ENCODE measurements at regions not wholly inside any gene's neighbourhood (a gene's known extent, or its start where the extent isn't known, plus 50 kb on each side); places are given as distances from the start of the nearest gene placed in this dataset.
"Not testable (repeated sequence)": the region's sequence is repeated elsewhere in the genome, so short reads cannot be mapped to it uniquely, and the experiment has no call there.

- DNase-seq = no peak
Observed at GRCh38 chr12:126952096-126953007, 1314.6 kb upstream of the TMEM132C start.

DNA sequence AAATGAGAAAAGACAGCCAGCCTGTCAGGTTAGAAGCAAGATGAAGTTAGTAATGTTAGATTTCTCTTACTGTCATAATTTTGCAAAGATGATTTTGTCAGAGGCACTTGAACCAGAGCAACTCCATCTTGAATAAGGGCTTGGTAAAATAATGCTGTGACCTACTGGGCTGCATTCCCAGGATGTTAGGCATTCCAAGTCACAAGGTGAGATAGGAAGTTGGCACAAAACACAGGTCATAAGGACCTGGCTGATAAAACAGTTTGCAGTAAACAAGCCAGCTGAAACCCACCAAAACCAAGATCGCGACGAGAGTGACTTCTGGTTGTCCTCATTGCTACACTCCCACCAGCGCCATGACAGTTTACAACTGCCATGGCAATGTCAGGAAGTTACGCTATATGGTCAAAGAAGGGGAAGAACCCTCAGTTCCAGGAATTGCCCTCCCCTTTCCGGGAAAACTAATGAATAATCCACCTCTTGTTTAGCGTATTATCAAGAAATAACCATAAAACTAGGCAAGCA, 1313.5 kb upstream of the TMEM132C start:
- no peak for DNase-seq

GRCh38 chr12:126960221-126960620, 1306.7 kb upstream of the TMEM132C start:
- no peak for DNase-seq

DNA sequence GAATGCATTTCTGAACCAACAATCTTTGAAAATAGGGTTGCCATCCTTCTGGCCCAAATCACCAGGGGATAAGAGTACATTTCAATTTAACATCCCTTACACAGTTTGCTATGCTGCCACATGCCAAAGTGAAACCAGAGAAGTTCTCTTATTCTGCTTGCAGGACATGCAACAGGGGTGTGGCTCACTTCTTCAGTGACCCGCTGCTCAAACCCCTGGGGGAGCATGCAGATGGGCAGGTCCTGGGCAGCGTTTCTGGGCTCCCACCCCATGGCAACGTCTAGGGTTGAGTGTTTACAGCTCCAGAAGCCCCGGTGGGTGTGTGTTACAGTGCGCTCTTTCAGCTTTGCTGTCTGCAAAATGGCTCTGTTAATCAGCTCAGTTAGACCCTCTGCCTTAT, 1306.3 kb upstream of the TMEM132C start:
- DNase-seq = no peak

DNA sequence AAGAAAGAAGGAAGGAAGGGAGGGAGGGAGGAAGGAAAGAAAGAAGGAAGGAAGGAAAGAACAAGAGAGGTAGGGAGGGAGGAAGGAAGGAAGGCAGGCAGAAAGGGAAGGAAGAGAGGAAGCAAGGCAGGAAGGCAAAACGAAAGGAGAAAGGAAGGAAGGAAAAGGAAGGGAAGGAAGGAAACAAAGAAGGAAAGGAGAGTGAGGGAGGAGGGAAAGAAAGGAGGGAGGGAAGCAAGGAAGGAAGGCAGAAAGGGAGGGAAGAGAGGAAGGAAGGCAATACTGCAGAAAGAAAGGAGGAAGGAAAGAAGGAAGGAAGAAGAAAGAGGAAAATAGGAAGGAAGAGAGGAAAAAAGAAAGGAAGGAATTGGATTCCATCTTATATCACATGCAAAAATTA, 1303.1 kb upstream of the TMEM132C start:
- no peak for DNase-seq

DNA sequence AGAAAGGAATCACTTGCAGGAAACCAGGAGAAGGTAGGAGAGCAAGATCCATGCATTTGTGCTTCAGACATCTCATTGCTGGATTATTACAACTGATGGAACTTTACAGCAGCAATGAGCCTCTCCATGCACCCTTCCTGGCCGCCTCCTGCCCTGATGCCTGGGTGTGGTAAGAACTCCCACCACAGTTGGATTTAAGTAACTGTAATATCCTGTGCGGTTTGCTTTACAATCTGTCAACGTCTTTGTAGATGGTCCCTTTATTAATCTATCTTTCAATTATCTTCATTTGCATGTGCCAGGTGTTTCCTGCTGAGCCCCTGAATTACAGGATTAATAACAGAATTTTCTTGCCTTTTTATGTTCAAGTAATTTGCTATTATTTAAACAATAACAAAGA, 1300.5 kb upstream of the TMEM132C start:
- DNase-seq = no peak

DNA sequence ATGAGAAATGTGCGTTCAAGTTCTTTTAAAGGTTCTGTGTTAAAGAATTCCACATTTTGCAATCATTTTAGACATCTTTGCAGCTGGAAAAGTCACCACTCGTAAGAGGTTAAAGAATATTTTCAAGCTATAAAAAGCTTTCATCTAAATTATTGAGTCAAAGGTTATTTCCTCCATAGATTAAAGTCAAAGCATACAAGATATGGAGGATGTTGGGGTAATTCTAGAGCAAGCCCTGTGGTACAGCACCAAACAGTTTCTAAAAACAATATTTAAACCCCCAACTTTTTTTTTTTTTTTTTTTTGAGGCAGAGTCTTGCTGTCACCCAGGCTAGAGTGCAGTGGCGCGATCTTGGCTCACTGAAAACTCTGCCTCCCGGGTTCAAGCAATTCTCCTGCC, 1299.8 kb upstream of the TMEM132C start:
- DNase-seq = no peak

- no peak for DNase-seq
Observed at GRCh38 chr12:126974779-126975178, 1292.2 kb upstream of the TMEM132C start.

DNA sequence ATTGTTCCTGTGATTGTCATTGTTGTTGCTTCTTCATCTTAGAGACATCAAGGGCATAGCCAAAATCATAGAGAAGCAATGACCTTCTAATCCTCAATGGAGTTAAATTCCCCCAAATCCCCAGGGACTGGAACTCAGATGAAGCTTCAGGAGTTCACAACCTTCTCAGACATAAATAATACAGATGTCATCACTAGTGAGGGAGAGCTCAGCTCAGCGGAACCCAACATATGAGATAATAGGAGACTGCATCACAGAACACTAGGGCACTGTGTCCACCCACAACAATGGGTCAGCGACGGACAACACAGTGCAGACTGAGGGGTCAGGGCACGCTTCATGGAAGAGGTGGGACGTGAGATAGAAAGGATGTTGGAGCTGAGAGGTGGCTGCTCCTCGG, 1290.4 kb upstream of the TMEM132C start:
- DNase-seq = no peak

DNA sequence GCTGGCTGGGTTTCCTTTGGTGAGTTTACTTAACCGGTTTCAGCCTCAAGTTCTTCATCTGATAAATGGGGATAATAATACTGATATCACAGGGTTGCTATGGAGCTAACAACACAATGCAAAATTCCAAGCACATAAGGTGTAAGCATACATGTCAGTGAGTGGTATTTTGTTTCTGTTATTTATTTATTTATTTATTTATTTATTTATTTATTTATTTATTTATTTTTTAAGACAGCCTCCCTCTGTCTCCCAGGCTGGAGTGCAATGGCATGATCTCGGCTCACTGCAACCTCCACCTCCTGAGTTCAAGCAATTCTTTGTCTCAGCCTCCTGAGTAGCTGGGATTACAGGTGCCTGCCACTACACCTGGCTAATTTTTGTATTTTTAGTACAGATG, 1287.4 kb upstream of the TMEM132C start:
- DNase-seq = not testable (repeated sequence)

DNA sequence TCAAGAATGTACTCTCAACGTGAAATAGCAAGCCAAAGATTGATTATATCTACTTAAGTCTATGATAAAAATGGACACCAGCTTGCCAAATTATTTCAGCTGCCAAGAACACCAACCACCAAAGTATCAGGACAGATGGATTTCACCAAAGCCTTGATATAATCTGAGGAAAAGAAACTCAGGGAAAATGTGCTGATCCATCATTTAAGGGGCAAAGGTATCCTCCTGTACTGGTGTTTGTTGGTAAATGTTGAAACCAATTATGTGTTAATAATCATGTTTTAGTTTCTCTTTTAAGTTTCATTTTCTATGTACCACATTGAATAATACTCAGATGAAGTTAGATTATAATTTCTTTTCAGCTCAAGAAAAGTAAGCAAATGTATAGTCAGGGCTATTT, 1284.3 kb upstream of the TMEM132C start:
- DNase-seq = no peak

DNA sequence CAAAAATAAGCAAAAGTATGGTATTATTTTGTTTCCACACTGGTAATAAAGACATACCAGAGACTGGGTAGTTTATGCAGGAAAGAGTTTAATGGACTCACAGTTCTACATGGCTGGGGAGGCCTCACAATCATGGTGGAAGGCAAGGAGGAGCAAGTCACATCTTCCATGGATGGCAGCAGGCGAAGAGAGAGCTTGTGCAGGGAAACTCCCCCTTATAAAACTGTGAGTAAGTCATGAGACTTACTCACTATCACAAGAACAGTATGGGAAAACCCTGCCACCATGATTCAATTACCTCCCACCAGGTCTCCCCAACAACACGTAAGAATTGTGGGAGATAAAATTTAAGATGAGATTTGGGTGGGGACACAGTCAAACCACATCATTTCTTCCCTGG, 1283.2 kb upstream of the TMEM132C start:
- DNase-seq = not testable (repeated sequence)

DNA sequence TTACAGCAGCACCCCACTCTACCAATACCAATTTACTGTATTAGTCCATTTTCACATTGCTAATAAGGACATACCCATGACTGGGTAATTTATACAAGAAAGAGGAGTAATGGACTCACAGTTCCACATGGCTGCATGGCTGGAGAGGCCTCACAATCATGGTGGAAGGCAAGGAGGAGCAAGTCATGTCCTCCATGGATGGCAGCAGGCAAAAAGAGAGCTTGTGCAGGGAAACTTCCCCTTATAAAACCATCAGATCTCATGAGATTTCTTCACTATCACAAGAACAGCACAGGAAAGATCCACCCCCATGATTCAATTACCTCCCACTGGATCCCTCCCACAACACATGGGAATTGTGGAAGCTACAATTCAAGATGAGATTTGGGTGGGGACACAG, 1281.3 kb upstream of the TMEM132C start:
- not testable (repeated sequence) for DNase-seq

- DNase-seq = no peak
Observed at GRCh38 chr12:126989532-126989931, 1277.4 kb upstream of the TMEM132C start.

- no peak for DNase-seq
Observed at GRCh38 chr12:126993898-126994297, 1273.1 kb upstream of the TMEM132C start.

DNA sequence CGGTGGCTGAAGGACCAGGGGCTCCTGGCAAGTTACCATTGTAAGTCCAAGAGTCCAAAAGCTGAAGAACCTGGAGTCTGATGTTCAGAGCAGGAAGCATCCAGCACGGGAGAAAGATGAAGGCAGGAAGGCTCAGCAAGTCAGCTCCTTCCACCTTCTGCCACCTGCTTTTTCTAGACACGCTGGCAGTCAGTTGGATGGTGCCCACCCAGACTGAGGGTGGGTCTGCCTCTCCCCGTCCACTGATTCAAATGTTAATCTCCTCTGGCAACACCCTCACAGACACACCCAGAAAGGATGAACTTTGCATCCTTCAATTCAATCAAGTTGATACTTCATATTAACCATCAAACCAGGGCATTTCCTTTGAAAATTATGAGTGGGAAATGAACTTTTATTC, 1272.4 kb upstream of the TMEM132C start:
- DNase-seq = no peak

DNA sequence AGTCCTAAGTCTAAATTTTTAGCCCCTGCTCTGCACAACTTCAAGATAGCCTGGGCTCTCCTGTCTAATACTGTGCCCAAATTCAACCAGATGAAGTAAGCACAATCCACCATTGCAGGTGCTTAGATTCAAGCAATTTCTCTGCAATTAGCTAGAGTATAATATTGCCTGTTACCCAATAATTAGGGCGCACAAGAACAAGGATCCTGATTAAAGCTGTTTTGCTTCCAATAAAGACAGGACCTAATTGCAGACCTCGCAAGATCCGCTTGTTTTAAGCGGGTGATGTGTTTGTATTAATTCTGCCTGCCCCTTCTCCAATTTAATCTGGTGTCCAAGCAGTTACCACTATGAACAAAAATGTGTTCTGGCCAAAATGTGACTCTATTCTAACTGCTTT, 1268.9 kb upstream of the TMEM132C start:
- DNase-seq = no peak

- no peak for DNase-seq
Observed at GRCh38 chr12:126998747-126999285, 1268.2 kb upstream of the TMEM132C start.

DNA sequence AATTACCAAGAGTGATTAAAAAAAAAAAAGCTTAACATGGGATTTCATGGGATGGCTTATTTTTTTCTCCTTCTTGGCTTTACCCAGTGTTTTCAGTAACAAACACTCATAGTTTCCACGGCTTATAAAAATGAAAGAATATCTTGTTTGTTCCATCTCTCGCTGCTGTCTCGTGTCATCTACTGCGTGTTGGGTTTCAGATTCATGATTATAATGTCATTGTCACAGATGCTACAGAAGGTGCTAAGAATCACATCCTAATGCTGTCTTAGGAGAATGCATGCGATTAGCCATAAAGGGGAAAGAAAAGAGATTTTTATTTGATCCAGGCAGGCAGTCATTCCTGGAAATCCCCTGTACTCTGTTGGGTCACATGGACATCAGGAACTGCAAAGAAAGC, 1267.6 kb upstream of the TMEM132C start:
- no peak for DNase-seq

DNA sequence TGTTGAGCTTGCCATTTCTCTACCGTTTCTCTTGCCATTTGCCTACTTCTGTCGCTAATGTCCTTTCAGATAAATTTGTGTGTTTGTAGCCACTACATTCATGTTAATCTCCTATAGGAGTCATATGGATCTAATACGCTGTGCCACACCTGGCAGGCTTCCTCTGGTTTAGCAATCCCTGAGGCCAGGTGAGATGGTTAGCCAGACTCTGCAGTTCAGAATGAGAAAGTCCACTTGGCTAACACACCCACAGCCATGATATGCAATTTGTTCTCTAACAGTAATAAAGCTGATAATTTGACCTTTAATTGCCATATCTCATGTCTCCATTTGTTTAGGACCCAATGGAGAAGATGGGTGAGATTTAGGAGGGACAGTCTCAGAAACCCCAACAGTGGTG, 1261.6 kb upstream of the TMEM132C start:
- DNase-seq = no peak

DNA sequence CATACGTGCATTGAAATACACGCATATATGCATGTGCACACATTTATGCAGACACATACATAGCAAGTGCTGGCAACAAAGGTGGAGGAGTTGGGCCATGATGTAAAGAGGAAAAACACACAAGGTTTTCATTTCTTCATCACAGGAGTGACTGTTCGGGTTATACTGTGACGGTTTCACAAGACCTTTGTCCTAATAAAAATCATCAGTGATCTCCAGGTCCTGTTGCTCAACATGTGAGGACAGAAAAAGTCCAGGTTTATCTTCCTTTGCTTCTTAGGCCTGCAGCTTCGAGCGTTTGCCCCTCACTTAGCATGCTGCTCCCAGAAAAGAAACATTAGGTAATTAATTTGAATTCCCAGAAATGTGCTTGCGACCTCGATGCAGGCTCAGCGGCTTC, 1260.0 kb upstream of the TMEM132C start:
- no peak for DNase-seq

- no peak for DNase-seq
Observed at GRCh38 chr12:127008755-127009403, 1258.1 kb upstream of the TMEM132C start.

- DNase-seq = no peak
Observed at GRCh38 chr12:127012109-127012508, 1254.9 kb upstream of the TMEM132C start.

GRCh38 chr12:127013197-127013596, 1253.8 kb upstream of the TMEM132C start:
- no peak for DNase-seq

Measured in activated CD8-positive, alpha-beta memory T cell treated with anti-CD3 and anti-CD28 coated beads, Interleukin-2, amount 50 U/mL, for 48 hours (primary cell).